COR-L47 (cell line): ENCODE measurements at regions not wholly inside any gene's neighbourhood (a gene's known extent, or its start where the extent isn't known, plus 50 kb on each side); places are given as distances from the start of the nearest gene placed in this dataset.
A peak's percentile ranks its signal among the peaks of the same experiment; 100 is the strongest.
"Not testable (repeated sequence)": the region's sequence is repeated elsewhere in the genome, so short reads cannot be mapped to it uniquely, and the experiment has no call there.

ENCODE experiments used
- DNase-seq: peaks from one replicate; lab custom pipeline; 2025; lab: John Stamatoyannopoulos, UW

DNA sequence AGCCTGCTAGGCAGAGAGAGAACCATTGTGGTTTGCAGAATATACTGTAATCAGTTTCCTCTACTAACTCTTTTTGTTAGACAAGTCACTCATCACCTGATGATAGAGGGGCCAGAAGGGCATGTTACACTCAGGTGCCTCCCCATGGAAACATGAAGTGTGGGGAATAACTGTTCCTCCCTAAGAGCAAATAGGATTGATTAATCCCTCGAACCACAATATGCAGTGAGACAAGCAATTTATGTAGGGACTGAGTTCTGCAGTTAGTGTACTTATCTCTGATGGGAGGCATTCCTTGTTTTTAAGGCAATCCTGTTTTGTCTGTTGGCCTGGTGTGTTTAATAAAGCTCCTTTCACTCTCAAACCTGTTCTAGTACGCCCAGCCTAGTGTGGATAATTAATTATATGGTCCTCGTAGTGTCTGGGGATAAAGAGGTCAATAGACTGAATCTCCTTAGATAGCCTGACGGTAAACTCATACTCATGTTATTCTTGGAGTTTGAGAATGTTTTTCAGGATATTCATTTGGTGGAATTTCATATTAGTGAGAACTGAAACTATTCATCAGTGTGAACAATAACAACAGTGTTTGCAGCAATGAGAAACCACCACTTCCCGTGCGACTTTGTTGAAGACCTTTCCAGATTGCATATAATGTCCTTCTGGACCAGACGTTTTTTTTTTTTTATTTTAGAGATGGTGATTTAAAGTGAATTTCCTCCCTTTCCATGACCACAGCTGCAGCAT lies 344.8 kb upstream of the FZD8 start:
- no peak for DNase-seq

DNA sequence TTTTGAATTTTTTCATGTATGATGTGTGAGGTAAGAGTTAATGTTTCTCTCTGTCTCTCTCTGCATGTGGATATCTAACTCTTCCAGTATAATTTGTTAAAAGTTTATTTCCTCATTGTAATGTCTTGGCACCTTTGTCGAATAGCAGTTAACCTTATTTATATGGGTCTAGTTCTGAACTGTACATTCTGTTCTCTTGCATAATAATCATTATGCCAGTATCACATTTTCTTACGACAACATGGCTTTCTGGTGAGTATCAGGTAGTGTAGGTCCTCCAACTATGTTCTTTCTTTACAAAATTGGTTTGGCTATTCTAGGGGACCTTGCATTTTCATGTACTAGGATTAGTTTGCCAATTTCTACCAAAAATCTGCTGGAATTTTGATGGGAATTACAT lies 337.0 kb upstream of the FZD8 start:
- DNase-seq = no peak

DNA sequence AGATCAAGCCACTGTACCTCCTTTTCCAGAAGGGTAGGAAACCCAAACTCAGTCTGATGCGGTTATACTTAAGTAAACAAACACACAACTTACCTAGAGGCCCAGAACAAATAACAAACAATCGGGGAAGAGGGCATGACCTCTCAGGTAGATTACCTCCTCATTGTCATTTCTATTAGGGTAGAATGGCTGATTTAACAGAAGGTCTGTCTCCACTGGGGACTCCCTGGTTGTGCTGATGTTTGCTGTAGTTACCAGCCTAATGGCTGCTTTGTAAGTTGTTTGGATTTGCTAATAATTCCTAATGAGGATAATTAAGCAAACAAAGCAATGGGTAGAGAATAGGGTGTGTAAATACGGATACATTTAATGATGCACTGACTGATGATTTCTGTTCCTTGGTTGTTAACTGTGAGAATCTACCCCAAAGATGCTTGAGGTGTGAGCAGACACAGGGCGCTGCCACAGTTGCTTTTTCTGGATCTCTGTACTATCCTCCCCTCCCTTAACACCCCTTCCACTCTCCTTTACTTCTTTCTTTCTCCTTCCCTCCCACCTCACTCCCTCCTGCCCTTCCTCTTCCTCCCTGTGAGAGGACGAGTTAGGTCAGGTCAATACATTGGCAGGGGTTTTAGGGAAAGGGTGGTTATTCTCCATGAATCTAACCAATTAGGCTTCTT lies 332.0 kb upstream of the FZD8 start:
- DNase-seq = not testable (repeated sequence)

DNA sequence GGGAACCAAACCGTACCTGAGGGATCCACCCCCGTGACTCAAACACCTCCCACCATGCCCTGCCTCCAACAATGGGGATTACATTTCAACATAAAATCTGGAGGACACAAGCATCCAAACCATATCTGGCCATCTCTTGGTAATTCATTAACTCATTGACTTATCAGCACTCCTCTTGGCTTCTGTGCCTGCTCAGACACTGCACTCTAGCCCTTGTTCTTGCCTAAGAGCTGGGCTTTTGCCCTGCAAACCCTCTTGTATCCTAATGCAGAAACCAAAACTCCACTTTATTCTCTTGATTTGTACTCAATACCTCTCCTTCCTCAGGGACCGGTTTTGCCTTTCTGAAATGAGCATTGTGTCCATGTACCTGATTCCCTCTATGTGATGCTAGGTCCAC lies 330.2 kb upstream of the FZD8 start:
- DNase-seq = no peak

DNA sequence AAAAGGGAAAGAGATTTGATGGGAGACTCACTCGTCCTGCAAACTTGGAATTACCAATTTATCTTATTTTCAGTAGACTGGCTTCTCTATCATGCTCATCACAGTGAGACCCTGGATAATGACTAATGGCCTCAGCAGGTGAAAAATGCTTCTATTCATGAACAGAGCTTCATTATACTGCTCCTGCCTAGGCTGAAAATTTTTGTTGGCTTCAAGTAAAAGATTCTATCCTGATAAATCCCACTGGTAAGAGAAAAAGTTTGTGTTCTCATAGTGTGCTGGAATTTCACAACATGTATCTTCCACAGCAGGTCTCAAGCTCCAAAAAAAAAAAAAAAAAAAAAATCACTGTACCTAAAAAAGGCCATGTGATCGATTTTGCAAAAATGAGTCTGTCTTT lies 329.3 kb upstream of the FZD8 start:
- DNase-seq = no peak

DNA sequence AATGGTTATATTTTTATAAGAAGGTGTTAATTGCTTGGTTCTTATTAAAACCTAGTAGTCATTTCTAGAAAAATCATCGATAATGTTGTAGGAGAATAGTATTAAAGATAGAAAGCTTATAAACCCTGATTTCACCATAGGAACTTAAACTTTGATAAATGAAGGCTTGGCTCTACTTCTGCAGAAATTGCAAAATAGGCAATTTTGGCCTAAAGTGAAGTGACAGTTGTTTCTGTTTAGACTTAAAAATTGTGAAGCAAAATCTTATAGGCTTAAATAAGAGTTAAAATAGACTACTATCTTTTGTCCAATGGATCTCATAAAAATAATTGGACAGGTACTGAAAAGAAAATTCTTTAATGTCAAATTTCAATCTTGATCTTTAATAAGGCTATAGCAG lies 321.6 kb upstream of the FZD8 start:
- no peak for DNase-seq

DNA sequence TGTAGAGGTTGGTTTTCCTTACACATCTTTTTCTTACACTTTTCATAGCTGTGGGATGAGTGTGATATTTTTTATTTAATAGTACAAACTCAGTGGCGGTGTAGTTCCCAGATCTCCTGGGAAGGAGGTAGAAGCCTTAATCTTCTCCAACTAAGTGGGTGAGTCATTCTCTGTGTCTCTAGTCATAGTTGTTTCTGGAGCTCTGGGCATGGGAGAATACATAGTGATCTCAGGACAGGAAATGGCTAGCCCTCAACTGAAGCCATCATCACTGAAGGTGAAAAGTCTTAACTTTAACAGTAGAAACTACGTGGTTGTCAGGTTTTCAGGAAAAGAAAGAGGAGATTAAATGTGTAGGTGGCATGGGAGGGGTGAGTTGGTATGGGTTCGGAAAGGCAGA lies 319.4 kb upstream of the FZD8 start:
- no peak for DNase-seq

DNA sequence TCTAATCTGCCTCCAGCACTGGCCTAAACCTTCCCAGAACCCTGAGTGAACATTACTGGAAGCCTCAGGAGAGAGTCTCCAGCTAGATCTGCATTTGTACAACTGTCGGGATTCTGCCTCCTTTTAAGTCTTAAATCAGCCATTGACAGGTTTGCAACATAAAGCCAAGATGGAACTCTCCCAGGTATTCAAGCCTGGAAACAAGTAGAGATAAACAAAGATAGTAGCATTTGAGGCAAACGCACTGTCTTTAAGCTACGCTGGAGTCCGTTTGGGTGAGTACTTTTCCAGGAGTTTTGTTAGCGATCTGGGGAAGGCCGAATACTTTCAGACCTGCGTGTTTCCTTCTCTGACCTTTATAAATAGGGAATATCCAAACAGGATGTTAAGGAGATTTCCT lies 317.2 kb upstream of the FZD8 start:
- no peak for DNase-seq

DNA sequence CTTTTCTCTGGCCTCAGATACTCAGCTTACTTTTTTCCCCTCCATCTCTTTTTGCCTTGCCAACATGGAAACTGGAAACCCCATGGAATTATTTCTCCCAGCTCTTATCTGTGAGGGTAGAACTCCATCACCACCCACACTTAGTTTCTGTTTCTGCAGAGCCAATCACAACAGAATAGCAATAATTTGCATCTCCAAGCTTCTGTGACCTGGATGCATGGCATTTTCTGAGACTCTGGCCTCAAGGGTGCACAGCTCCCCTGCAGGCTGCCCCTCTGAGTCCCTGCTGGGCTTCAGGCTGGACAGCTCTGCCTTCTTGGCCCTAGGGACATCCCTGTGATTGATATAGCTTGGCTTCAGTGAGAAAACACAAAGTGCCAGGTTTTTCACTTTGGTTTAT lies 316.5 kb upstream of the FZD8 start:
- not testable (repeated sequence) for DNase-seq

DNA sequence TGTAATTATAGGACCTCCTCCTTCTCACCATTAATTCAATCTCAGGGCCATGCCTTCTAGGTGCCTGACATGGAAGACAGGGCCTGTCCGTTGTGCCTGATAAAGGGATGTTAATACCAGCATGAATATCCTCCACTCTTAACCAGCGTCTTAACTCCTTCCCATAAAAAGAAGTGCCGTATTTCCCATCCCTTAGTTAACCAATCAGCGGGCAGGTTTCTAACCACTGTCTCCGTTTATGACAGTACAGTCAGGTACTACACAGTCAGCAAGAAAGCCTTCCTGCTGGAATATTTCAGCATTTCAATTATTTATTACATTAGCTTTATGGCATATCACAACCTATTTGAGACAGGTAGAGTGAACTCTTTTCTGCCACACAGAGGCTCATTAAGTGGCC lies 308.6 kb upstream of the FZD8 start:
- no peak for DNase-seq

DNA sequence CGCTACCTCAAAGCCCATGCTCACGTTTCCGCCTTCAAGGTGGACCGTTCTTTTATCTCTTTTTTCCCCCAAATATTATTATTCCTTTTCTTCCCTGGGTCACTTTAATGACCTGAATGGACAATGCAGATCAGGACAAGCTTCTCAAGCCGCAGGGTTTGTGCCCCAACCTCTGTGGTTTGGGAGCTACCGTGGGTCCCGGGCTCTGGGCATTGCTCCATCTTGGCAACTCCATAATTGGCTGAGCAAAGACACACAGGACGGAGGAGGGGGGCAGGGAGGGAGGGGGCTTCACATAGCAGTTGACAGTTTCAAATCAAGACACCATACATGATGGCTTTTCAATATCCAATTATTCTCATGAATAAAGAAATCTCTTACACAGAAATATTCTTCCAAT lies 308.1 kb upstream of the FZD8 start:
- no peak for DNase-seq

DNA sequence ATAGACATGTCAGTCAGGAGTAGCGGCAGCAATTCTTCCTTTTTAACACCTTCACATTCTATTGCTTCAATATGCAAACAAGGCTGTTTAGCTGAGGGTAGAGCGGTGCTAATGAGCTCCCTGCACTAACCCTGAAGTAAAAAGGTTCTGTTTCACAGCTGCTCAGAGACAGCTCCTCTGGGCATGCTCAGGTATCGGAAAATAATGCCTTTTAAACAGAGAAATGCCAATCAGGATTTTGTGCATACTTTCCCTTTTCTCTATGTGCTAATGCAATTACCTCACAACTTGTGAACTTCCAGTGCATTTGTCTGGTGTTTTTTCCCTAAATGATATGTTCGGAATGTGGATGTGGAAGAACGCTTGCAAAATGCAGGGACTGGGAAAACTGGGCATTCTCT lies 307.7 kb upstream of the FZD8 start:
- no peak for DNase-seq

DNA sequence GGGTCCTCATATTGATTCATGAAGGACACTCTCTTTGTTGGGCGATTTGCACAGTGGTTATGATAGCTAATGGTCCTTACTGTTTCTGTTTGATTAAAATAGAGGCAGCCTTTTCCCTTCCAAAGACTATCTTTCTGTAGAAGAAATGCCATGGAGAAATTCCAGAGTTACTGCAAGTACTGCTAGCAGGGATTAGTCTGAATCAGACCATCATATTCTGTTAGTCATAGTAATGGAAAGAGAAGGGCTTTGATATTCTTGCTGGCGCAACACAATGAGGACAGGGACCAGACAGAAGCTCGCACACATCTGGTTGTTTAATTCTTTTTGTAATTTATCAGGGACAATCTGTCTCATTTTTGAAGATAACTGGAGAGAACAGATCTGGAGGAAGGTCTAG lies 304.5 kb upstream of the FZD8 start:
- no peak for DNase-seq

DNA sequence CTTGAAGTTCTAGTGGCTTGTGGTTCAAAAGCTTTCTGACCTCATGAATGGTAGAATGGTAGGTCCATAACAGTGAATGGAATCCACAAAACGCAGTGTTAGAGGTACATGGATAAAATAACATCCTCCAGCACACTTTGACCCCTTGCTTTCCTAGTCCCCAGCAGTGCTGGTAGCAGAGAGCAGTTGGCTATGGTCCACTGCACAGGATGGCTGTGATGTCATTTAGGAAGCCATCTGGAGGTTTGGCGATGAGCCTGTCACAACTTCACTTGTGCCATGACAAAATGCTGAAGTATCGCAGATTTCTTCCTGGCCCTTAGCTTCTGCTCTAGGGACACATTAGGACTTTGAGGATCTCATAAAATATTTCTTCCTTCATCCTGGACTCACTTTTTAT lies 300.0 kb upstream of the FZD8 start:
- no peak for DNase-seq

DNA sequence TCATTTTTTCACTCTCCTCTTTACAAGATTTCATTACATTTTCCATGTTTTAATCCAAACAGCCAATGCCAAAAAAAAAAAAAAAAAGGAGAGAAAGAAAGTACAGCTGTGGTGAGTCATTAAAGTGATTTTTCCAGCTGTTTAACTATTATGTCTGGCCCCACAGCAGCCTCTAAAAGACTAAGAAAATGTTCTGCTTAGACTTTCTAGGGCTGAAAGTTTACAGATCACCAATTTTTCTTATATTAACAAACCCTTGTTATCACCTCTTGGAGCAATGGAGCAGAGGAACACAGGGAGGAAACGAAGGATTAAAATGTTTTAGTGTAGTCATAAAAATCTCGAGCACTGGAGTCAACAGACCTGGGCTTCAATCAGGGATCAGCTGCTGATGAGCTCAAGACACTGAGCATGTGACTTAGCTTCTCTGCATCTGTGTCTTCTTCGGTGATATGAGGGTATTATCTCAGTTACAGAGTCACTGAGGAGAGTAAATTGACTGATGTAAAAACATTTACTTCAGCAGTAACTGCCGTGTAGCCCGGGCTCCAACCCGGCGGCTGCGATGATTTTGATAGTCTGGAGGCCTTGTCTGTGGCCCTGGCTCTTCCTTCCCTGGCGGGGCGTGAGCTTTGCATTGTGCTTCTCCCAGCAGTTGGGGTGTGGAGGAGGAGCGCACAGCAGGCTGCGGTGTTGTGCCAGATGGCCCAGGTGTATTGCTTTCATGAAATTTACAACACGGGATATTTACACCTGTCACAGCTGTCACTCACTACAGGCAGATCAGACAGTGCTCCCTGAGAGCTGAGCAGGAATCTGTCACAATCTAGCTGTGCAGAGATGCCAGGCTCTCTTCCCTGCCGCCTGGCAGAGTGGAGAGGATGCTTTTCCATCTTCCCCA lies 298.3 kb upstream of the FZD8 start:
- DNase-seq = peak; percentile 73

DNA sequence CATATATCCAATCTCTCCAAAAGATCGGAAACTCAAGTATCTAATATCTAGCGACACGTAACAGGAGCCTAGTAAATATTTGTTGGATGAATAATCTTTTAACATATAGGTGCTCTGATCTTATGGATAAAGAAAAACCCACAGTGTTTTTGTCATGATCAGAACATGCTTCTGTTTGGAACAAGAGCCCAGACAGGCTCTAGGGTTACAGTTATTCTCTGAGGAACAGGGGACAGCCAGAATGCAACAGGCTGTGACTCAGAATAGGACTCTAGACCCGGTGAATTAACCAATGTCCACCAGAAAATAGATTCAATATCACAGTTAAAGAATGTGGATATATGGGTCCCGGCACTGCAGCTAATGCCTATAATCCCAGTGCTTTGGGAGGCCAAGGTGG lies 296.1 kb upstream of the FZD8 start:
- DNase-seq = no peak

DNA sequence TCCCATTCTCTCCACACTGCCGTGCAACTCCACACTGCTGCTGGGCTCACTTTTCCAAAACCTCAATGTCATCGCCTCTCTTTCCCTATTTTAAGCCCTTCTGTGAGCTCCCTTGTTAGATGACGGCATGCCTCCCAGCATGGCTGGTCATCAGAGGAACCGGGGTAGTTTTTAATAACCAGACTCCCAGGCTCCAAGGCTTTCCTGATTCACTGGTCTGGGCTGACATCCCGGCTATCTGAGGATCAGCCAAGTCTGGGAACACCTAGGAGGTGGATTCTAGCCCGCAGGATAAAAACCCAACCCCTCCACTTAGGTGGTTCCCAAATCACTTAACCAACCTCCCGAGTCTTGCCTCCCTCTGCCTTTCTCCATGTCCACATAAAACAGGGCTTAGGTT lies 295.4 kb upstream of the FZD8 start:
- no peak for DNase-seq

DNA sequence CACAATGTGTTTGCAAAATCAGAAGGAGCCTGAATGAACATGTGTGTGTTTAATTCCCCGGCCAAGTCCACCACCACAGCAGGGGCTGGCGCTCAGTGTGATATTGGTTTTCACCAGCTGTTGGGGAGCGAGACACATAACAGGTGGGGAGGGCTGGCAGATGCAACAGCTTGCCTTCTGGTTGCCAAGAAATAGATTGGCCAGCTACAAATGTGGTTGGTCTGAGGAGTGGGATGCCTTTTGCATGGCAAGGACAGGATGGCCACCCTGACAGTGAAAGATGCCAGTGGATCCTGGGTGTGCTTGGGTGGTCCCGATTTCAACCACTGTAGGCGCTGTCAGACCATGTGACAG lies 292.5 kb upstream of the FZD8 start:
- DNase-seq = peak; percentile 71

DNA sequence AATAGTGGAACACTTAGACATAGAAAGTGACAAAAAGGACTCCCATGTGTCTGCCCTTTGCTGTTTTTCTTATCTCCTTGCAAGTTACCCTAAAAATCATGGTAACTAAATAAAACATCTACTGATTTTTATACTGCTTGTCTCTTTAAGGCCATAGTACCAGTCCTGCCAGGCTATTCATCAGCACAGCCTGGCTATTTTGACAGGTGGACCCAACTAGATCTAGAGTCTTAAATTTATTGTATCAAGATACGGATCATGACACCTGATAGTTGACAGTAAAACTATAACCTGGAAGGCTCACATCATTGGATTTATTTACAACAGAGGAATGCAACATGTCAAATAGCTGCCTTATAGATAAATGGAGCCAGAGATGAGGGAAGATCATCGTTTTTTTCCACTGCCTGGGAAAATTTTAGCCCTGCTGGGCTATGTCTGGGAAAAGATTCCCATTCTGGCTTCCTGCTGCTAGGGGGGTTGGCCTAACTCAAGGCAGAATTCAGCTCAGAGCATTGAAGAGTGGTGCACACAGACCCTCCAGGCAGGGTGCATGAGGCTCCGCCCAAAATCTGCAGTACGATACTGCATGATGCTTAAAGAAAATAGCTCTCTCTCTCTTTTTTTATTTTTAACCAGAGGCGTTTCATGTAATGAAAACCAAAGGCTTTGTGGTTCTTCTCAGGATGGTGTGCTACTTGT lies 292.0 kb upstream of the FZD8 start:
- DNase-seq = peak; percentile 58

DNA sequence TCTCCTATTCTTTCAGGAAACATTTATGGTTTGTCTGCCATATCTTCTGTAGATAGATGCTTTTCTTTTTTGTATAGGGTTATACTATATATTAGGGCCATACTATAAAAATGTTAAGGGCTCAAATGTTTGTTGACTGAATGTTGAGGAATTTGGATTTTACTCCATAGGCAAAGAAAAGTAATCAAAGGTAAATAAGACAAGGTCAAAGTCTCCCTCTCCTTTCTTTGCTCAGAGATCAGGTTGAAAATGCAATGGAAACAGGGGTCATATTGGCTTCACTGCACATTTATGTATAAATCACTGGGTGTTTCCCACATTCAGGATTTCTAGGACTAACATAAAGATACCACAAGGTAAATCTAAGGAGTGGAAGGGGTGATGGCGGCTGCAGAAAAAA lies 291.4 kb upstream of the FZD8 start:
- DNase-seq = no peak

DNA sequence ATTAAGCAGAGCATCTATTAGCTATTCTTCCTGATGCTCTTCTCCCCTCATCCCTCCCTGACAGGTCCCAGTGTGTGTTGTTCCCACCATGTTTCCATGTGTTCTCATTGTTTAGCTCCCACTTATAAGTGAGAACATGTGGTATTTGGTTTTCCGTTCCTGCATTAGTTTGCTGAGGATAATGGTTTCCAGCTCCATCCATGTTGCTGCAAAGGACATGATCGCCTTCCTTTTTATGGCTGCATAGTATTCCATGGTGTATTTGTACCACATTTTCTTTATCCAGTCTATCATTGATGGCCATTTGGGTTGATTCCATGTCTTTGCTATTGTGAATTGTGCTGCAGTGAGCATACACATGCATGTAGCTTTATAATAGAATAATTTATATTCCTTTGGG lies 287.9 kb upstream of the FZD8 start:
- DNase-seq = not testable (repeated sequence)

DNA sequence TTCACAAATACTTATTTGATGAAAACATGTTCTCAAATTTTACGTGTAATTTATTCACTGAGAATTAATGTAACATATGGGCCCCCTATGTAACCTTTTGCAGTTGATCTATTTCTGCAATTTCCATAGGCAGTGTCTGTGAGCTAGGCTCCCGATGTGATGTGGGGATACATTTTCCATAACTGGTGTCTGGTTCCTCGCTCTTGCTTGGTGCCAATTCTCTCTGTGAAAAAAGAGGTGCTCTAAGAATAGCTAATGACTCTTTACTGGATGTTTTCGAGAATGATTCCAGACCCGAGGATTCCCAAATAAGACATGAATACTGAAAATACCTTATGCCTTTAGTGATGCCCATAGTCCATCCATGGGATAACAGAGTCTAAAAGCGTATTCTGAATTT lies 286.7 kb upstream of the FZD8 start:
- no peak for DNase-seq
